ENCODE measurements at regions not wholly inside any gene's neighbourhood (a gene's known extent, or its start where the extent isn't known, plus 50 kb on each side); places are given as distances from the start of the nearest gene placed in this dataset.

DNA sequence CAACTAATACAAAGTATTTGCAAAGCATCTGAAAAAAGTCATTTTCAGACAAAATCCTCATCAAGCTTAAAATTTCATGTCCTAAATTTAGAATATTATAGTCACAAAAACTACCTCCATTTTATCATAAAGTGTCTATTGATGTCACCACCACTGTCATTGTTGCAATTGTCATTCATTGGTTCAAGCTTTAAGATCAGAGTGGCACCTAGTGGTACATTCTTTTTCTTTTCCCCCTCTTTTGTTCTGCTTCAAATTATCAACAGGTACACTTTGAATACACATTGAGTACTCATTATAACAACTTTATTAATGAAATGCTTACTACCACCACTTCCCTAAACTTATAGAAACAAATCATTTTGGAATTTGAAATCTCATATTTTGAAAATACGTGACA, 379.8 kb downstream of the SEC23A start:
- H3K4me3 ChIP-seq (replicated peaks; ENCODE audit: low read depth, low read length): no peak overlapping the region
- no peaks in the 10 kb centered on the region for H3K36me3 ChIP-seq (ENCODE audit: control insufficient read depth, insufficient read depth, low read length)
- no peak for DNase-seq (ENCODE audit: extremely low read depth, insufficient read length)
- no peaks in the 10 kb centered on the region for H3K27me3 ChIP-seq (replicated peaks; ENCODE audit: control insufficient read depth, insufficient read depth, low read length)
- TF ChIP-seq, protein P1, sequence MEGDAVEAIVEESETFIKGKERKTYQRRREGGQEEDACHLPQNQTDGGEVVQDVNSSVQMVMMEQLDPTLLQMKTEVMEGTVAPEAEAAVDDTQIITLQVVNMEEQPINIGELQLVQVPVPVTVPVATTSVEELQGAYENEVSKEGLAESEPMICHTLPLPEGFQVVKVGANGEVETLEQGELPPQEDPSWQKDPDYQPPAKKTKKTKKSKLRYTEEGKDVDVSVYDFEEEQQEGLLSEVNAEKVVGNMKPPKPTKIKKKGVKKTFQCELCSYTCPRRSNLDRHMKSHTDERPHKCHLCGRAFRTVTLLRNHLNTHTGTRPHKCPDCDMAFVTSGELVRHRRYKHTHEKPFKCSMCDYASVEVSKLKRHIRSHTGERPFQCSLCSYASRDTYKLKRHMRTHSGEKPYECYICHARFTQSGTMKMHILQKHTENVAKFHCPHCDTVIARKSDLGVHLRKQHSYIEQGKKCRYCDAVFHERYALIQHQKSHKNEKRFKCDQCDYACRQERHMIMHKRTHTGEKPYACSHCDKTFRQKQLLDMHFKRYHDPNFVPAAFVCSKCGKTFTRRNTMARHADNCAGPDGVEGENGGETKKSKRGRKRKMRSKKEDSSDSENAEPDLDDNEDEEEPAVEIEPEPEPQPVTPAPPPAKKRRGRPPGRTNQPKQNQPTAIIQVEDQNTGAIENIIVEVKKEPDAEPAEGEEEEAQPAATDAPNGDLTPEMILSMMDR (IDR thresholded peaks at IDR 0.05; ENCODE audit: insufficient read depth, low read length, poor library complexity, severe bottlenecking): no peak

DNA sequence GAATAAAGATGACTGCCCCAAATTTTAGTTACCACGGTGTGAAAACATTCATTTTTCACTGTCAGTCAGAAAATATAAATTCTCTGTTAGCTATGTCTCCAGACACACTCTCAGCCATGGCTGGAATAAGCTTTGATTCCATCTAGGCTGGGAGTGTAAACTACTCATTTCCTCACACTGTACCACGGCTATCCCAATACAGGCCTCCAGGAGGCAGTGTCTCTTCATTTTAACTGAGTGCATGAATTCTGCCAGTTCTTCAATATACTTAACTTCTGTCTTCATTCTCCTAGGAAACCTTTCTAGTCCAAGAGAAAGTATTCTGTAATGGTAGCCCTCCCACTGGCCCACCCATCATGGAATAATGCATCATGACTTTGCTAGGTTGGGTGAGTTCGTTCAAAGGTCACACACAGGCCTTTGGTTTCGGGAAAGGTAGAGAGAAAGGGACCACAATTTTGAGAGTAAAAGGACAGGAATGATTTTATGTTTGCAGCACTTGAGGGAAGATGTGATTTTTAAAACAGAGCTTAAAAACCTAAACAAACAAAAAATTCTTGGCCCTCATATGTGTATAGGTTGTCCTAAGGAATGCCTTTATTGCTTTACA, 381.1 kb downstream of the SEC23A start:
- DNase-seq (ENCODE audit: extremely low read depth, insufficient read length): no peak
- H3K4me3 ChIP-seq (replicated peaks; ENCODE audit: low read depth, low read length): no peak overlapping the region

DNA sequence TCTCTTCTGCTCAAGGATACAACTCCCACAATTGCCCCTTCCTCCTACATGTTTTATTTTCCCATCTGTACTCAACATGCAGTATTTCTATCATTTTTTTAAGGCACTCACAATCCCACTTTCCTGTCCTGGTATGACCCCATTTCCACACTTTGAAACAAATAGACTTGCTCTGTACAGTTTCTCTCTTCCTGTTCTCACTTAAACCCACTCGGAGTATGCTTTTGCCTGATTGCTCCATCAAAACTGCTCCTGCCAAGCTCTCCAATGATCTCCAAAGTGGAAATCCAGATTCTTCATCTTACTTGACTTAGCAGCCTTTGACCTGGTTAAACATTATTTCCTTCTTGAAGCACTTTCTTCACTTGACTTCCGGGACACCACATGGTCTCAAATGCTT, 384.5 kb downstream of the SEC23A start:
- H3K4me3 ChIP-seq (replicated peaks; ENCODE audit: low read depth, low read length): no peak overlapping the region
- no peak for DNase-seq (ENCODE audit: extremely low read depth, insufficient read length)
- TF ChIP-seq, protein P1 (IDR thresholded peaks at IDR 0.05; ENCODE audit: insufficient read depth, low read length, poor library complexity, severe bottlenecking): no peak
- no peaks in the 10 kb centered on the region for H3K27me3 ChIP-seq (replicated peaks; ENCODE audit: control insufficient read depth, insufficient read depth, low read length)
- no peaks in the 10 kb centered on the region for H3K36me3 ChIP-seq (ENCODE audit: control insufficient read depth, insufficient read depth, low read length)

More for the DNA sequence above, 381.1 kb downstream of the SEC23A start:
- H3K27me3 ChIP-seq (replicated peaks; ENCODE audit: control insufficient read depth, insufficient read depth, low read length): no peaks in the 10 kb centered on the region
- no peaks in the 10 kb centered on the region for H3K36me3 ChIP-seq (ENCODE audit: control insufficient read depth, insufficient read depth, low read length)
- TF ChIP-seq, protein P1 (IDR thresholded peaks at IDR 0.05; ENCODE audit: insufficient read depth, low read length, poor library complexity, severe bottlenecking): peak; percentile 74

DNA sequence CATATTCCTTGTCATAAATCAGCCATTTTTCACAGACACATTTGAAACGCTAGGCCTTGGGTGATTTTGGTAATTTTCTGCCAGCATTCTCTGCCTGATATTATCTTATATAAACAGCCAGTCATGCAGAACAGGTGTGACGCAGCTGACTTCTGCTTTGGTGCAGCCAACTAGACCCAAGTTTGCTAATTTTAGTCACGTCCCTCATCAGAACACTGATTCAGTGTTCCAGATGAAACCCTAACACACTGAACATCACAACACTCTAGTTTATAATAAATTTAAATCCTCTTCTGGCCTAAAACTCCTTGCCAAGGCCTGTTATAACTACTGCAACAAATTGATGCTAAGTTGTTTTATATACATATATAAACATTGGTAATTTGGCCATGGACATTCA, 386.1 kb downstream of the SEC23A start:
- Histone ChIP-seq H3K4me3 (replicated peaks; ENCODE audit: low read depth, low read length) (no peak overlapping the region), H3K36me3 (ENCODE audit: control insufficient read depth, insufficient read depth, low read length) (no peaks in the 10 kb centered on the region), H3K27me3 (replicated peaks; ENCODE audit: control insufficient read depth, insufficient read depth, low read length) (no peaks in the 10 kb centered on the region)
- TF ChIP-seq, protein P1 (IDR thresholded peaks at IDR 0.05; ENCODE audit: insufficient read depth, low read length, poor library complexity, severe bottlenecking): no peak
- DNase-seq (ENCODE audit: extremely low read depth, insufficient read length): no peak

DNA sequence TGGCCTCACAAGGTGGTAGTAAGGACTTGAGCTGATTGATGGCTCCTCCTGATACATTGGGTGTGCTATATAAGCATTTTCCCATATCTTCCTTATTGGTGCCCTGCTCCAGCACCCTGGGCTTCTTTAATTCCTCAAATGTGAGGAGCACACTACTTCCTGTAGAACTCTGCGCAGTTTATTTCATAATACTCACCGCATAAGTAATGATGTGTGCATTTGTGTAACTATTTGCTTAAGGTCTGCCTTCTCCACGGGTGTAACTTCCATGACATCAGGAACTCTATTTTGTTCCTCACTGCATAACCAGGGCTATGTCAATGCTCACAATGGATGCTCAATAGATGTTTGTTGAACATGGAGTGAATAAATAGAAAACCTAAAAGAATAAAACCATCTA, 392.2 kb downstream of the SEC23A start:
- Histone ChIP-seq H3K4me3 (replicated peaks; ENCODE audit: low read depth, low read length) (no peak overlapping the region), H3K27me3 (replicated peaks; ENCODE audit: control insufficient read depth, insufficient read depth, low read length) (no peaks in the 10 kb centered on the region), H3K36me3 (ENCODE audit: control insufficient read depth, insufficient read depth, low read length) (no peaks in the 10 kb centered on the region)
- TF ChIP-seq, protein P1 (IDR thresholded peaks at IDR 0.05; ENCODE audit: insufficient read depth, low read length, poor library complexity, severe bottlenecking): no peak
- DNase-seq (ENCODE audit: extremely low read depth, insufficient read length): no peak

DNA sequence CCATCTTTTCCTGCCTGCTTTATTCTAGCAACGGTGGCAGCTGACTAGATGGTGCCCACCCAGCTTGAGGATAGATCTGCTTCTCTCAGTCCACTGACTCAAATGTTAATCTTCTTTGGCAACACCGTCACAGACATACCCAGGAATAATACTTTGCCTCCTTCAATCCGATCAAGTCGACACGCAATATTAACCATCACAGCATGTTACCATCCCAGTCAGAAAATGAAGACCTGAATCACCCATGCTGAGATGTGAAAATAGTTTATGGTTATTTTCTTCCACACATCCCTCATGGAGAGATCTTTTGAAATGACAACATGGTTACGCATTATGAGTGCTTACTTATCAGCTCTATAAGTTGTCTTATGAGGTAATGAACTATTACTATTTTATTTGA, 392.8 kb downstream of the SEC23A start:
- H3K27me3 ChIP-seq (replicated peaks; ENCODE audit: control insufficient read depth, insufficient read depth, low read length): no peaks in the 10 kb centered on the region
- TF ChIP-seq, protein P1 (IDR thresholded peaks at IDR 0.05; ENCODE audit: insufficient read depth, low read length, poor library complexity, severe bottlenecking): no peak
- no peak for DNase-seq (ENCODE audit: extremely low read depth, insufficient read length)
- no peaks in the 10 kb centered on the region for H3K36me3 ChIP-seq (ENCODE audit: control insufficient read depth, insufficient read depth, low read length)
- no peak overlapping the region for H3K4me3 ChIP-seq (replicated peaks; ENCODE audit: low read depth, low read length)

All from GM06990 (cell line).